Upper lobe of right lung (tissue), 1 donor: ENCODE measurements at regions not wholly inside any gene's neighbourhood (a gene's known extent, or its start where the extent isn't known, plus 50 kb on each side); places are given as distances from the start of the nearest gene placed in this dataset.
"Not testable (repeated sequence)": the region's sequence is repeated elsewhere in the genome, so short reads cannot be mapped to it uniquely, and the experiment has no call there.

ENCODE experiments used
- ATAC-seq: fragments of 200-7000 bp; cut with Tn5 transposase; one replicate; pipeline ENCODE4 v1.9.1; 2020; ENCODE audit warnings: mild to moderate bottlenecking, moderate library complexity
- DNase-seq: peaks from one replicate; pipeline ENCODE4 v3.0.0-alpha.2; 2020
- H3K27ac ChIP-seq: fragments of 200-600 bp; one replicate; pipeline ENCODE4 v1.8.0; 2022
- H3K27me3 ChIP-seq: fragments of 200-600 bp; one replicate; pipeline ENCODE4 v1.8.0; 2022; ENCODE audit warnings: mild to moderate bottlenecking
- H3K36me3 ChIP-seq: fragments of 200-600 bp; one replicate; pipeline ENCODE4 v1.8.0; 2022
- H3K4me1 ChIP-seq: fragments of 200-600 bp; one replicate; pipeline ENCODE4 v1.8.0; 2022
- H3K4me3 ChIP-seq: fragments of 200-600 bp; one replicate; pipeline ENCODE4 v1.8.0; 2022; ENCODE audit warnings: mild to moderate bottlenecking
- H3K9me3 ChIP-seq: fragments of 200-600 bp; one replicate; pipeline ENCODE4 v1.8.0; 2022
- intact Hi-C: fragments of 100-400 bp; cut with DNase I; formaldehyde crosslinking; loops from one replicate; pipeline ENCODE4 v1.11.0; 2022
- TF ChIP-seq, protein P1 (sequence below): fragments of 200-600 bp; IDR thresholded peaks from one replicate; pipeline ENCODE4 v1.8.0; 2022; ENCODE audit warnings: antibody characterized with exemption
- donor health status: DM: no; HTN: yes; CAD: no; lungs with severe emphysema.

DNA sequence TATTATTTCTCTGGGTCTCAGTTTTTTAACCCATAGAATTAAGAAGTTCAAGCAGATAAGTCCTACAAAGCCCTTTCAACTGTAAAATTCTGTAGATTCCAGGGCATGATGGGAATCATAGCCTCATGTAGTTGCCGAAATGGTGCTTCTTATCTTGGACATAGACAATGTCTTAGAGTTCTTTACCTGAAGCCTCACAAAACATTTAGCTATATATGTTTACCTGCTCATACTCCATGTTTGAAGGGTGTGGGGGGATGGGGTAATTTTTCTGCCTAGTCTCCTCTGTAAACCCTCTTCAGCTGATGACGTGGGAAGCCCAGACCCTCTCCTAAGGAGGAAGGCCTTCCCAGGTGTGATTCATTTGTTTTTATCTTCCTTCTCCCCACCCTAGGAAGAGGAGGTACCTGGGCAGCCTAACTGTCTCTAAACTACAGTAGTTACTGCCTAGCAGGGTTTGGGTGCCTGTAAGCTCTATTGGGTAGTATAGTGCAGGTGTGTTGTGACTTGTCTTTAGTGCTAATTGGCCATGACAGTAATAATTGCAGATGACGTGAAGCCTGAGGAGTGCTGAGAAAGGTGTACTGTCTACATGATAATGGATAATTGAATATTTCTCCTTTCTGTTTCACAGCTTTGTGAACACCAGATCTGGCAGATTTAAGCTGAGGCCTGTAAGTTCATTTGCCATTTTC lies 230.8 kb downstream of the TFAP2B start:
- ATAC-seq, result no peak
- Histone ChIP-seq H3K9me3 (no peaks in the 10 kb centered on the region), H3K4me3 (no peak overlapping the region), H3K4me1 (no peaks in the 10 kb centered on the region), H3K36me3 (no peaks in the 10 kb centered on the region), H3K27me3 (no peaks in the 10 kb centered on the region), H3K27ac (no peak overlapping the region)
- DNase-seq, result no peak
- TF ChIP-seq, protein P1, sequence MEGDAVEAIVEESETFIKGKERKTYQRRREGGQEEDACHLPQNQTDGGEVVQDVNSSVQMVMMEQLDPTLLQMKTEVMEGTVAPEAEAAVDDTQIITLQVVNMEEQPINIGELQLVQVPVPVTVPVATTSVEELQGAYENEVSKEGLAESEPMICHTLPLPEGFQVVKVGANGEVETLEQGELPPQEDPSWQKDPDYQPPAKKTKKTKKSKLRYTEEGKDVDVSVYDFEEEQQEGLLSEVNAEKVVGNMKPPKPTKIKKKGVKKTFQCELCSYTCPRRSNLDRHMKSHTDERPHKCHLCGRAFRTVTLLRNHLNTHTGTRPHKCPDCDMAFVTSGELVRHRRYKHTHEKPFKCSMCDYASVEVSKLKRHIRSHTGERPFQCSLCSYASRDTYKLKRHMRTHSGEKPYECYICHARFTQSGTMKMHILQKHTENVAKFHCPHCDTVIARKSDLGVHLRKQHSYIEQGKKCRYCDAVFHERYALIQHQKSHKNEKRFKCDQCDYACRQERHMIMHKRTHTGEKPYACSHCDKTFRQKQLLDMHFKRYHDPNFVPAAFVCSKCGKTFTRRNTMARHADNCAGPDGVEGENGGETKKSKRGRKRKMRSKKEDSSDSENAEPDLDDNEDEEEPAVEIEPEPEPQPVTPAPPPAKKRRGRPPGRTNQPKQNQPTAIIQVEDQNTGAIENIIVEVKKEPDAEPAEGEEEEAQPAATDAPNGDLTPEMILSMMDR, result no peak
- intact Hi-C loops, result no loop called here

DNA sequence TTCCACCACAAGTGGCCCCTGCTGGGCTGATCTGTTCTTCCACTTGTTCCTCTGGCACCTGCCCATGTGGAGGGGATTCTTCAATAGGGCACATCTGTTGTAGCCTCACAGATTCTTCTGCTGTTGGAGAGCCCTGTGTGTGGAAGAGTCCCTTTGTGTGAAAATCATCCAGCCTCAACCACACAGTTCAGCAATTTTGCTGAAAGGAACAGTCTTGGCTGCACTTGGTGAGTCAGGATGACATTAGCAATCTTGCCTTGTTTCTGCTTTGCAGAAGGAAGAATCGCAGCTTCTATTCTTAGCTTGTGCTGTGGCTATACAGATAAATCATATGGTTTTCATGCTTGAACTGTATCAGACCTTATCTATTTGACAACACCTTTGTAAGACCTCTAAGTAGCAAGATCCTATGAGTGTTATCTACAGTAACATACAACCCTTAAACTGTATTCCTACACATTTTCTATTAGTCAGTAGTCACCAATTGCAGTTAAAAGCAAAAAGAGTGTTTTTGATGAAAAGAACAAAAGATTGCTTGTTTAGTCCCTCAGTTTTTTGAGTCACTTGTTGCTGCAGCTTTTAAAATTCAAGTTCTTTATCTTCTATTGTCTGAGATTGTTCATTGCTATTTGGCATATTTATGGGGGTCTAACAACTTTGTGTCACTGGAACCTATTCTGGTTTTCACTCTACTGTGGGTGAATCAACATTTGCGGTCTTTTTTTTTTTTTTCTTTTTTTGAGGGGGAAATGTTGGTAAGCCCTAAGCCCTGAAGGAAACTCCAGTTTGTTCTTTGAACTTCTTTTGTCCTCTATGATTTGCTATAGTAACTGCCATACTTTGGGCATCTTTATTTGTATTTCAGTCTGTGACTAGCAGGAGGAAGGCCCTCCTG lies 231.6 kb downstream of the TFAP2B start:
- Histone ChIP-seq H3K27ac (no peak overlapping the region), H3K27me3 (no peaks in the 10 kb centered on the region), H3K36me3 (no peaks in the 10 kb centered on the region), H3K4me1 (no peaks in the 10 kb centered on the region), H3K9me3 (no peaks in the 10 kb centered on the region), H3K4me3 (no peak overlapping the region)
- no peak for ATAC-seq
- DNase-seq, result no peak
- intact Hi-C loops, result no loop called here
- TF ChIP-seq, protein P1, result no peak

DNA sequence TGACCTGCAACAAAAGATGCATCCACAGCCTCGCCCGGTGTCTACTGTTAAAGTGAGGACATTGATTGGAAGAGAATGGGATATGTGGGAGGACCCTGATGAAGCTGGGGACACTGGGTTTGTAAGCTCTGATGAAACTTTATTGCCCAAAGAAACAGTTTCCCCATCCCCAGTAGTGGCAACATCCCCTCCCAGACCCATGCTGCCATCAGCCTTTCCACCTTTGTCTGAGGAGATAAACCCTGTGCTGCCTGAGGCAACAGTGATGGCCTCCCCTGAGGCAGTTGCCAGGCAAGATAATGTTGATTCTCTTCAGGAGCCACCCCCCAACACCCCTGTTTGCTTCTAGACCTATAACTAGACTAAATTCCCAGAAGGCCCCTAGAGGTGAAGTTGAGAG lies 234.0 kb downstream of the TFAP2B start:
- H3K27me3 ChIP-seq, DNase-seq, H3K27ac ChIP-seq, H3K4me1 ChIP-seq, intact Hi-C loops, H3K36me3 ChIP-seq, H3K9me3 ChIP-seq, H3K4me3 ChIP-seq, ATAC-seq: not testable (repeated sequence)

DNA sequence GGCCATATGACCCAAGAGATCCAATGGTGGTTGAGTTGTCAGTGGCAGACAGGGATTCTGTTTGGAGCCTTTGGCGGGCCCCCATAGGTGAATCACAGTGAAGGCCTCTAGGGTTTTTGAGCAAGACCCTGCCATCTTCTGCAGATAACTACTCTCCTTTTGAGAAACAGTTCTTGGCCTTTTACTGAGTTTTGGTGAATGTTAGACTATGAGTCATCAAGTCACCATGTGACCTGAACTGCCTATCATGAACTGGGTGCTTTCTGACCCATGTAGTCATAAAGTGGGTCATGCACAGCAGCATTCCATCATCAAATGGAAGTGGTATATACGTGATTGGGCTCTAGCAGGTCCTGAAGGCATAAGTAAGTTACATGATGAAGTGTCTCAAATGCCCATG lies 236.6 kb downstream of the TFAP2B start:
- DNase-seq, intact Hi-C loops, H3K27me3 ChIP-seq, H3K4me3 ChIP-seq, ATAC-seq, H3K36me3 ChIP-seq, H3K4me1 ChIP-seq, H3K27ac ChIP-seq, H3K9me3 ChIP-seq: not testable (repeated sequence)

DNA sequence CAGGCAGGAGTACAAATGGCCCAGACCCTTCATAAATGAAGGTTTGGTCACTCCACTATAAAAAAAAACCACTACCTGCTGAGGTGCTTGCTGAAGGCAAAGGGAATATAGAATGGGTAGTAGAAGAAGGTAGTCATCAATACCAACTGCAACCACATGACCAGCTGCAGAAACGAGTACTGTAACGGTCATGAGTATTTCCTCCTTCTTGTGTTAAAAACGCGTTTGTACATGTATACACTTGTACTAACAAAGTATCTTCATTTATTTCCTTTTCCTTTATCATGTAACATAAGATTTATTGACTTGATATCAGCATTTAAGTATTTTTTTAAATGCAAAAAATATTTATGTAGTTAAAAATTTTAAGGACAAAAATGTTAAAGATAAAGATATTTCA lies 238.6 kb downstream of the TFAP2B start:
- H3K27ac ChIP-seq, result no peak overlapping the region
- no peaks in the 10 kb centered on the region for H3K36me3 ChIP-seq
- H3K9me3 ChIP-seq, result no peaks in the 10 kb centered on the region
- no peaks in the 10 kb centered on the region for H3K4me1 ChIP-seq
- H3K27me3 ChIP-seq, result no peaks in the 10 kb centered on the region
- ATAC-seq (no peak), DNase-seq (no peak)
- TF ChIP-seq, protein P1, result no peak
- H3K4me3 ChIP-seq, result no peak overlapping the region
- intact Hi-C loops, result no loop called here

DNA sequence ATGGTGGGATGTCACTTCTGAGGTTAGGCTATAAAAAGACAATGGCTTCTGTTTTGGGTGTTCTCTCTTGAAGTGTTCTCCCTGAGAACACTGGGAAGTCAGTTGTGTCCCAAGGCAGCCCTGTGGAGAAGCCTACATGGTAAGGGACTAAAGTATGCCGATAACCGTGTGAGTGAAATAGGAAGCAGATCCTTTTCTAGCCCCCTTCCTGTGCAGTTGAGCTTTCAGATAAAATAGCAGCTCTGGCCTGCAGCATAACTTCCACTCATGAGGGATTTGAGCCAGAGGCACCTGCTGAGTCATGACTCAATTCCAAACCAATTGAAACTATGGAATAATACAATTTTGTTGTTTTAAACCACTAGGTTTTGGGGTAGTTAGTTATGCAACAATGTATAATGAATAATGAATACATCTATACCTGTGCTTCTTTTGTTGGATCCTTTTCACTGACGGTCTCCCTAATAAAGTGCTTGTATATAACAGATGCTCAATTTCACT lies 241.6 kb downstream of the TFAP2B start:
- TF ChIP-seq, protein P1, result no peak
- intact Hi-C loops, result no loop called here
- Histone ChIP-seq H3K27ac (no peak overlapping the region), H3K36me3 (no peaks in the 10 kb centered on the region), H3K4me3 (no peak overlapping the region), H3K27me3 (no peaks in the 10 kb centered on the region), H3K4me1 (no peaks in the 10 kb centered on the region), H3K9me3 (no peaks in the 10 kb centered on the region)
- no peak for ATAC-seq
- DNase-seq, result no peak
